GM12872 (cell line): ENCODE measurements at regions not wholly inside any gene's neighbourhood (a gene's known extent, or its start where the extent isn't known, plus 50 kb on each side); places are given as distances from the start of the nearest gene placed in this dataset.

Experiments
- CTCF ChIP-seq: IDR thresholded peaks from 3 replicates; pipeline ENCODE4 v1.5.1; 2011; ENCODE audit warnings: low read depth, mild to moderate bottlenecking, low read length, moderate library complexity; ENCODE audit not compliant: insufficient read depth

- TF ChIP-seq CTCF = no peak
These were observed 75.6 kb upstream of the RTL1 start for GRCh38 chr14:100979079-100979478.

DNA sequence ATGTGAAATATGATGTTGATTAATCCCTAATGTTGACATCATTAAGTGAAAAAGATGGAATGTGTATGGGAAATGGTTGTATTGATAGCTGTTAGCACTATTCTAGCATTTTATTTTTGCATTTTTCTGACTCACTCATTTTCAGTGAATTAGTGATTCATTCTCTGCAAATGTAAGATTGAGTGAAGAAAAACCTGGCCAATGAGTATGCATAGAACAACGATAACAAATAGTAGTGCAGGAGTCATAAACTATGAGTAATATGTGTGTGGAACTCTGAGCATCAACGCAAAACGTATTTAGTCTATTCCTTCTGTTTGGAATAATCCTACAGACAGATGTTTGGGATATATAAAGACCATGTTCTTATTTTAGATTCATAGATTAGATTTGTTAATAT, 76.3 kb upstream of the RTL1 start:
- TF ChIP-seq CTCF = no peak

DNA sequence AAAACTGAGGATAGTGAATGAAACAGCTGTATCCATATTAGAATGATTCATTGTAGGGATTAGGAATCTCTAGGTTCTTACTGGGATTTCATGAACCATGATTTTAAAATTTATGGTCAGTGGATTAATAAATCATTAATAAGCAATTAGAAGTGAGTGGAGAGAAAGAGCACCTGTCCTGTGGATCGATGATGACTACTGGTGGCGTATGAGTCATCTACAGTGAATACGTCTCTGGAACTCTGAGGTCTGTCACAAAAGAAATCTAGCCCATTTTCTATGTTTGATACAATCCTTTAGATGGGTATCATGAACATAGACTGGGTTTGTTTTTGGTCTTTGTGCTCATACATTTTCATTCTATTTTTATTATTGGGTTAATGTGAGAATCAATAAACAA, 77.3 kb upstream of the RTL1 start:
- TF ChIP-seq CTCF = no peak

GRCh38 chr14:100981809-100982208, 78.3 kb upstream of the RTL1 start:
- TF ChIP-seq CTCF = no peak

DNA sequence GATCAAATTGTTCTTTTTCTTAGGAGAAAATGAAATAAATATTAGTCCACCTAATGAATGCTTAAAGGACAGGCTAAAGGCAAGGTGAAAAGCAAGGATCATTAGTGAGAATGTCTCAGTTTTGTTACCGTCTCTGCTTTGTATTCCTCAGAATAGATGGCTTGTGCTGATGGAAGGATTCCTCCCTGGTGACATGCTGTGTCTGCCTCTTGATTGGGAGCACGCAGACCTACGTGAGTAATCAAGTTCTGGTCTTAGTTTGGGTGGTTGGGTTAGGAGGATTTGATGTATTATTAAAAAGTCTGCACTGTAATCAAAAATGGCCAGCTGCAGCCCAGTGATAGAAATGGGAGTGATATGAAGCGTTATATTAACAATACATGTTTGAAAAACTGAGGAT, 78.8 kb upstream of the RTL1 start:
- TF ChIP-seq CTCF = no peak

DNA sequence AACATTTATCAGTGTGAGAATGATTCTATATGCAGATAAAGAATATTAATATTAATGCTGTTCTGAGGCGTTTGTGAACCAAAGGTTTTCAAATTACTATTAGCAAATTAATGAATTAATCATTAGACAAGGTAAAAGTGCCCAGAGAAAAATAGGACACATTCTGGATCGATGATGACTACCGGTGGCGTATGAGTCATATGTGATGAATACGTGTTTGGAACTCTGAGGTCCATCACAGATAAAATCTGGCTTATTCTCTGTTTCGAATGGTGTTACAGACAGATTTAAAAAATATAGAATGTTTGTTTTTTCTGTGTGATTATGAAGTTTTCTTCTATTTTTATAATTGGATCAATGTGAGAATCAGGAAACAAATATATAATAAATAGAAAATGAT, 79.2 kb upstream of the RTL1 start:
- TF ChIP-seq CTCF = no peak

DNA sequence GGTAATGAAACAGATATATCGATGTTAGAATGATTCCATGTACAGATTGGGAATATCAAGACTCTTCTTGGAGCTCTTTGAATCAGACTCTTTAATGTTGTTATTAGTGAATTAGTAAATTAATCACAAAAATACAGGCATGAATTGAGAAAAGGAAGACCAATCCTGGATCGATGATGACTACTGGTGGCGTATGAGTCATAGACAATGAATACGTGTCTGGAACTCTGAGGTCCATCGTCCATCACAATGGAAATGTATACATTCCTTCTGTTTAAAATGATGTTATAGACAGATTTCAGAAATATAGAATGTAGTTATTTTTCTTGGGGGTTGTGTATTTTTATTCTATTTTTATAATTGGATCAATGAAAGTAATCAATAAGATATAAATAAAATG, 80.2 kb upstream of the RTL1 start:
- no peak for TF ChIP-seq CTCF

DNA sequence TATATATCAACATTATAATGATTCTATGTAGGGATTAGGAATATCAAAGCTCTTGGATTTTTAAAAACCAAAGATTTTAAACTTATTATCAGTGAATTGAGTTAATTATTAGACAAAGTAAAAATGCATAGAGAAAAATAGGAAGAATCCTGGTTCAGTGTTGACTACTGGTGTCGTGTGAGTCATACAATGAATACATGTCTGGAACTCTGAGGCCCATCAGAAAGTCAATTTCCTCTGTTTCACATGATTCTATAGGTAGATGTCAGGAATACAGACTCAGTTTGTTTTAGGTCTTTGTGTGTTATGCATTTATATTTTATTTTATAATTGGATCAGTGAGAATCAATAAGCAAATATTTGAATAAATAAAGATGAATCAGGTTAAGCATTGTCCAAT, 84.5 kb upstream of the RTL1 start:
- TF ChIP-seq CTCF = no peak
